Adipocyte (in vitro differentiated cells): ENCODE measurements at regions not wholly inside any gene's neighbourhood (a gene's known extent, or its start where the extent isn't known, plus 50 kb on each side); places are given as distances from the start of the nearest gene placed in this dataset.
"Not testable (repeated sequence)": the region's sequence is repeated elsewhere in the genome, so short reads cannot be mapped to it uniquely, and the experiment has no call there.

Experiments used
- DNase-seq: peaks from one replicate; pipeline ENCODE4 v3.0.0-alpha.2; 2015; ENCODE audit warnings: low read depth
- H3K27me3 ChIP-seq: replicated peaks from 2 replicates; pipeline ENCODE4 v1.7.0; 2013; ENCODE audit warnings: mild to moderate bottlenecking, low read length, moderate library complexity; ENCODE audit not compliant: control insufficient read depth, insufficient read depth
- H3K36me3 ChIP-seq: 2 replicates; pipeline ENCODE4 v1.7.0; 2013; ENCODE audit warnings: low read length, mild to moderate bottlenecking, moderate library complexity; ENCODE audit not compliant: control insufficient read depth, insufficient read depth, severe bottlenecking
- H3K4me1 ChIP-seq: 2 replicates; pipeline ENCODE4 v1.7.0; 2013; ENCODE audit warnings: mild to moderate bottlenecking, low read length, moderate library complexity; ENCODE audit not compliant: control insufficient read depth, insufficient read depth
- H3K4me3 ChIP-seq: 2 replicates; pipeline ENCODE4 v1.7.0; 2013; ENCODE audit warnings: mild to moderate bottlenecking, low read length, moderate library complexity
- H3K9ac ChIP-seq: 2 replicates; pipeline ENCODE4 v1.7.0; 2013; ENCODE audit warnings: mild to moderate bottlenecking, low read length, moderate library complexity
- H3K9me3 ChIP-seq: 2 replicates; pipeline ENCODE4 v1.7.0; 2013; ENCODE audit warnings: mild to moderate bottlenecking, low read length, moderate library complexity; ENCODE audit not compliant: control insufficient read depth

DNA sequence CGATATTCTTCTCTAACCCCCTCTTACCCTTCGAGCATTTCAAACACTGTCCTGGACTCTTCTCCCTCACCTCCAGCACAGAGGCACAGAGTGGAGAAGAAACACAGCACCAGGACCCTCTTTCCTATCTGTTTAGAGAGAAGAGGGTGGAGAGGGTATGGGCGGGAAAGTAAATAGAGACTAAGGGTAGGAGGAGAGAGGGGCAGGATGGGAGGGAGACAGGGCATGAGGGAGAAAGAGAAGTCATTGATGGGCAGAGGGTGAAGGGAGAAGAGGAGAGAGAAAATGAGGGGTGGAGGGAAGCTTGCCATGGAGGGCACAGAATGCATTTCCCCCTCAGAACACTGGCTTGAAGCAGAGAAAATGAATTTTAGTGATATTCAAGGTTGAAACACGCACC lies 543.9 kb upstream of the B3GAT1 start:
- H3K27me3 ChIP-seq, H3K9ac ChIP-seq, DNase-seq, H3K36me3 ChIP-seq, H3K4me1 ChIP-seq, H3K9me3 ChIP-seq, H3K4me3 ChIP-seq: not testable (repeated sequence)

DNA sequence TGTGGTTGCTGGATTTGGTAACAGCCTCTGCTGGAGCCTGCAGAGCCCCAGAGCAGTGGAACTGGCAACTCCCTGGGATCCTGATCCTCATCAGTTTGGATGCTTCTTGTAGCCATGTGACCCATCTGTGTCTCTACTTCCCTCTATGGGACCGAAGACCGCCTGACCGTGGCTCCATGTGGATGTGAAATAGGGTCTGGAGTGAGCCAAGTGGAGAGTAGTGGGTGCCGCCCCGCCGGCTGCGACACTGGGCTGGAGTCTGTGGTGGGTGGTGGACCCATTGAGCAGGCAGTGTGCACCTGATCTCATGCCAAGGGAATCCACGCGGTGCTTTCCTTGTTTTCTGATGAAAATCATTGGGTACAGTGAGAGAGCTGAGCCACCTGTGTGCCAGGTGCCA lies 543.2 kb upstream of the B3GAT1 start:
- H3K9ac ChIP-seq: no peak overlapping the region
- H3K36me3 ChIP-seq: no peaks in the 10 kb centered on the region
- no peak for DNase-seq
- H3K9me3 ChIP-seq: no peaks in the 10 kb centered on the region
- no peak overlapping the region for H3K4me3 ChIP-seq
- peaks cover 7% of the 10 kb centered on the region for H3K27me3 ChIP-seq
- peaks cover 13% of the 10 kb centered on the region for H3K4me1 ChIP-seq

DNA sequence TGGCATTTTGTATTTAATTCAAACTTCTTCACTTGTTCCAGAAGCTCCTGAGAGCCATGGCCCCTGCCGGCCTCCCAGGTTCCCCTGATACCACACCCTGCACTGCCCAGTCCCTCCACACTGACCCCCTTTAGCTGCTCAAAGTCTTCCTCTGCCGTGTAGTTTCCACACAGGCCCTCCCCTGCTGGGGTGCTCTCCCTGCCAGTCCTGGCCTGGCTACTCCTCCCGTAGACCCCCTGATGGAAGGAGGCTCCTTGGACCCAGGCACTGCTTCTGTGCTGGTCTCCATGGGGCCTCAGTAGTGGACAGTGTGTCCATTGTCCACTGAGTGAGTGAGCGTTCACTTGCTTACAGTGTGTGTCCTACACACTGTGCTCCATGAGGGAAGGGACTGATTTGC lies 542.4 kb upstream of the B3GAT1 start:
- H3K4me1 ChIP-seq: peaks cover 21% of the 10 kb centered on the region
- H3K27me3 ChIP-seq, H3K36me3 ChIP-seq, H3K9me3 ChIP-seq, DNase-seq, H3K9ac ChIP-seq, H3K4me3 ChIP-seq: not testable (repeated sequence)

DNA sequence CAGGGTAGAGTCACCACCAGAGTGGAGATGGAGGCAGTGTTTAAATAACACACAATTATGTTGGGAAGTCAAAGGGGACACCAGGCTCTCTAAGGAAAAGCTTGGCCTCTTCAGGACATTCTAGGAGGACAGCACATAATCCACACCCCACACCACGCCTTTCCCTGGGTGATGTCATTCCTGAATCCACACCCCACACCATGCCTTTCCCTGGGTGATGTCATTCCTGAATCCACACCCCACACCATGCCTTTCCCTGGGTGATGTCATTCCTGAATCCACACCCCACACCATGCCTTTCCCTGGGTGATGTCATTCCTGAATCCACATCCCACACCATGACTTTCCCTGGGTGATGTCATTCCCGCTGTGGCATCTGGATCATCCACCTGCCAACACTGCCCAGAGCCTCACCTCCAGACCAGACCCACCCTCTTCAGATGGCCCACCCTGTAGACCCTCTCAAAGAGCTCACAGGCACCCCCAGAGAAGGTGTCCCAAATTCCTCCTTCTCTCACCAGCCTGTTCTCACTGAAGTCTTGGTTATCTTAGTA lies 541.5 kb upstream of the B3GAT1 start:
- not testable (repeated sequence) for H3K36me3 ChIP-seq

DNA sequence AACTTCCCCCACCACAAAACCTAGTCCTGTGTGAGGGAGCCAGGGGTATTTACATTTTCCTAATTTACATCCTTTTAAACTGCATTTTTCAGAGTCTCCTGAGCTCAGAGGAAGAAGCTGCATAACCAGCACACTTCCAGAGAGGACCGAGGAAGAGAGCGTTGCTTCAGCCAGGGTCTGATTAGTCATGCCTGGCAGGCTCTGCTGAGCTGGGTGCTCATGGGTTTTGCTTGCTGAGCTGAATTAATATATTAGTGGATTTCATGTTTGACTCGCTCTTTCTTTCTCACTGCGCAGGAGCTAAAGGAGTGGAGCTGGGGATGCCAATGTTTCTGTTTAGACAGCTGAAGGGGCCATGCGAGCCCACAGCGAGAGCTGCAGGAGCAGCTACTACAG lies 539.3 kb upstream of the B3GAT1 start:
- Histone ChIP-seq H3K36me3 (no peaks in the 10 kb centered on the region), H3K9me3 (no peaks in the 10 kb centered on the region), H3K4me3 (peak overlapping the region; percentile 61), H3K4me1 (peaks cover 32% of the 10 kb centered on the region), H3K27me3 (no peaks in the 10 kb centered on the region), H3K9ac (no peak overlapping the region)
- DNase-seq: peak; percentile 74

More for the DNA sequence above, 541.5 kb upstream of the B3GAT1 start:
- peaks cover 31% of the 10 kb centered on the region for H3K4me1 ChIP-seq
- H3K4me3 ChIP-seq, H3K9ac ChIP-seq, H3K27me3 ChIP-seq, DNase-seq, H3K9me3 ChIP-seq: not testable (repeated sequence)

DNA sequence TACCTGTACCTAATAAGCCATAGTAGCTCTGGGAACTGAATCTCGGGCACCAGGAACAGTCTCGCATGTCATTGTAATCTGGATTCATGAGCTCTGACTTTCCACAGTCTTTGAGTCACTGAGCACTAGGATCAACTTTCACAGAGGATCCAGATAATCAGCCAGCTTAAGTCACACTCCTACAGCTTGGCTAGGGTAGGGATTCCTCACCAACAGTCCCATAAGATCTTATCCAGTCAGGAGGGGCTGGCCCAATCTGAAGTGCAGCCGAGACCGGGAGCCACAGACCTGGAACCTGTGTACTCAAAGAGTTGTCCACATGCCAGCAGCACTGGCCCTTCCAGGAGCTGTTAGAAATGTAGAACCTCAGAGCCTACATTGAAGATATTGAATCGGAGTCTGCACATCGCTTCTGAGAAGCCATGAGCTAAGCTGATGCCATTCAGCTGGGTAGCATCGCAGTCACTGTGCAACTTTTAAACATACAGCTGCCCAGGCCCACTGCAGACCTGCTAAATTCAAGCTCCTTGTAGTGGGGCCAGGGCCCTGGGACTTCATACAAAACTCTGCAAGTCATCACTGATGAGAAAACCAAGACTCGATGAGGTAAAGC lies 538.8 kb upstream of the B3GAT1 start:
- Histone ChIP-seq H3K36me3 (no peaks in the 10 kb centered on the region), H3K9ac (no peak overlapping the region), H3K4me3 (peak overlapping the region; percentile 61), H3K27me3 (no peaks in the 10 kb centered on the region), H3K9me3 (no peaks in the 10 kb centered on the region), H3K4me1 (peaks cover 32% of the 10 kb centered on the region)
- DNase-seq: peak; percentile 63

DNA sequence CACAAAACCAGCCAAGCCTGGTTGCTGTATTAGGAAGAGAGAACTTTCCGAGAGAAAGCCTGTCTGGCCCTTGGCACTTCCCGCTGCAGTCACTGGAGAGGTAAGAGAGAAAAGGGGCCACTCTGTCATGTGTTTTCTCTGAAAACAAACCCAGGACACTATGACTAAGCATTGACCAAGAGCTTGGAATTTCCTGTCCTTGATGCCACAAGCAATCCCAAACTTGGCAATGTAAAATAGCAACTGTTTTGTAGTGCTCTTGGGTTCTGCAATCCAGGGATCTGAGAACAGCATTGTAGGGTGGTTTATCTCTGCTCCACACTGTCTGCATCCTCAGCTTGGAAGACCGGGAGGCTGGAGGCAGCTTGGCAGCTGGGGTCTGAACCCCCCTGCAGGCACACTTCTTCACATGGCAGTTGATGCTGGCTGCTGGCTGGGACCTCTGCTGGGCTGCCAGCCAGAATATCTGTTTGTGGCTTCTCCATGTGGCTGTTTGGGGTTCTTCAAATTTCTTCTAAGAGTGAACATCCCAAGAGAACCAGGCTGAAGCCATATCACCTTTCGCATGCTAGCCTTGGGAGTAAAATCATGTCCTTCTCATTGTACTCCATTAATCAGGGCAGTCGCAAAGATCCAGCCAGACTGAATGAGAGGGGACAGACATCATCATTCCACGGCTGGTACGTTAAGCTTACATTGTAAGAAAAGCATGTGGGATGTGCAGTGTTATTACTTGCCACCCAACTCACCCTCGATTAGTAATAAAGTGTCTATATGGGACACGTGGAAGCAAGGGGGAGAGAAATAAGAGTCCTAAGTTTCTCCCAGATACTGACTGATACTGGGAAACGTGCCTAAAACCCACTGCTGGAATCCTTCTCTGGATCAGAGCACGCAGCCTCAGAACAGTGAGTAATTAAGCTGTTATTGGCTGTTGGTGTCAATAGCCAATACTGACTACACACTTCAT lies 537.4 kb upstream of the B3GAT1 start:
- H3K9me3 ChIP-seq: no peaks in the 10 kb centered on the region
- peak; percentile 74 for DNase-seq
- H3K27me3 ChIP-seq: no peaks in the 10 kb centered on the region
- H3K36me3 ChIP-seq: no peaks in the 10 kb centered on the region
- H3K4me3 ChIP-seq: no peak overlapping the region
- peaks cover 32% of the 10 kb centered on the region for H3K4me1 ChIP-seq
- no peak overlapping the region for H3K9ac ChIP-seq

DNA sequence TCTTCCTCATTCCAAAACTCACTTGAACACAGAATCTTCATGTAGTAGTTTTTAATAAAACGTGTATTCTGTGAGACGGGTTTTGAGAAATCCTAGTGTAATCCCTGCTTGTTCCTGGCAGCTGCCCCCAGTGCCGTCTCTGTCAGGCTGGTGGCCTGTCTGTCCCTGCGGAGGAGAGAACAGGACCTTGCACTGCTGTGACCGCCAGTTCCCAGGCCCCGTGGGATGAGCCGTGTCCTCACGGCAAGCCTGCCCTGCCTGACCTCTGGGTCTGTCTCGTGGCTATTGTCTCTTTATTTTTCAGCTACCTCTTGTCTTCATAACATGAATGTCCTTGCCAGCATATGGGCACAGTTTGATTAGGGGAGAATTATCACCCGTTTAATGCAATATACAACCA lies 535.5 kb upstream of the B3GAT1 start:
- H3K4me3 ChIP-seq: no peak overlapping the region
- no peak for DNase-seq
- H3K9me3 ChIP-seq: no peaks in the 10 kb centered on the region
- peaks cover 32% of the 10 kb centered on the region for H3K4me1 ChIP-seq
- no peaks in the 10 kb centered on the region for H3K36me3 ChIP-seq
- H3K9ac ChIP-seq: no peak overlapping the region
- H3K27me3 ChIP-seq: no peaks in the 10 kb centered on the region

DNA sequence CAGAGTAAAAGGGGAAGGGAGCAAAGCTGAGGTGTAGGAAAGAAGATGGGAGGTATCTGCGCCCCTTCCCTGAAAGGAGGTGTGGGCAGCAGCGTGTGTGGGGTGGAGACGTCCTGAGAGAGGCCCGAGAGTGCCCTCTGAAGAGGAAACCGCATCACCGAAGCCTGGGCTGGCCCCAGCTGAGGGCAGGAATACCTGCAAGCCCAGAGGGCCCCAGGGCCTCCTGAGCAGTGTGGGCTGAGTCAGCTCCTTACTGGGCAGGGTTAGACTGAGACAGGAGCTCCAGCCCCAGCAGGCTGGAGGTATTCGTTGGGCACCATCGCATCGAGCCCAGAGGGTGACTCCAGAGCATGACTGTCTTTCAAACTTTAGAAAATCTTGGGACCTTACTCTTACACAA lies 534.0 kb upstream of the B3GAT1 start:
- Histone ChIP-seq H3K4me1 (peaks cover 27% of the 10 kb centered on the region), H3K9ac (no peak overlapping the region), H3K36me3 (no peaks in the 10 kb centered on the region), H3K27me3 (no peaks in the 10 kb centered on the region), H3K9me3 (no peaks in the 10 kb centered on the region), H3K4me3 (no peak overlapping the region)
- DNase-seq: no peak

DNA sequence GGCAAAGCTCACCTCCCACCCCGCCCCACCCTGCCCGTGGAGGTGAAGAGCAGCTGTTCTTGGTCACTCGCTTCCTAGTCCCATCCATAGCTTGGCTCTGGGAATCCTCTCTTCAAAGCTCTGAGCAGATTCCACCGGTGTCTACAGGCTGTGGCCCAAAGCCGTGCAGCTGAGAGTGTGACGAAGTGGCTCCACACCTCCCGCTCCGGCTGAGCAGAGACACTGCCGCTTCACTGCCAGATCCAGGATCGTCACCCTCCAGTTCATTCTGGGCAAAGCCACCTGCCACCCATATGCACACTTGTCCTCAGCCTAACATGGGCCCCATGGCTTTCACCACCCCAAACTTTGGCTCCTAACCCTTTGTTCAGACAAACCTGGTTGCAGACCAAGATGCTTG lies 532.9 kb upstream of the B3GAT1 start:
- no peaks in the 10 kb centered on the region for H3K27me3 ChIP-seq
- no peak overlapping the region for H3K4me3 ChIP-seq
- H3K4me1 ChIP-seq: peaks cover 18% of the 10 kb centered on the region
- H3K9me3 ChIP-seq: no peaks in the 10 kb centered on the region
- DNase-seq: no peak
- no peak overlapping the region for H3K9ac ChIP-seq
- H3K36me3 ChIP-seq: no peaks in the 10 kb centered on the region

DNA sequence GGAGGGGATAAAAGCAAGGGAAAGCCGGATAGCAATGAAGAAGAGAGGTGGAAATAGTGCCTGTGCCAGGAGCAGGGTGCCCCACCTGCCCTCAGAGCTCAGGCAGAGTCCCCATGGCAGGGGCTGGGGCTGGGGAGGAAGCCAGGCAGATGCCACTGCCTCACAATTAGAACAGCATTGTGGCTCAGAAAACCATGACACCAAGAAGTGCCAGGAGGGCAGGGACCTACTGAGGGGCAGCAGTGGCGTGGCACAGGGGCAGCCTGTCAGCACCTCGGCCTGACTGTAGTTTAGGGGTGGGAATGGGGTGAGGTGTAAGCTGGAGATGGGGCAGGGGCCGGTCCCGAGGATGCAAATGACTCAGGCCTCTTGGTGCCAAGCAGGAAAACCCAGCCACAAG lies 532.1 kb upstream of the B3GAT1 start:
- no peaks in the 10 kb centered on the region for H3K36me3 ChIP-seq
- no peak for DNase-seq
- no peaks in the 10 kb centered on the region for H3K9me3 ChIP-seq
- H3K4me3 ChIP-seq: no peak overlapping the region
- no peak overlapping the region for H3K9ac ChIP-seq
- peaks cover 10% of the 10 kb centered on the region for H3K4me1 ChIP-seq
- no peaks in the 10 kb centered on the region for H3K27me3 ChIP-seq
